HFF-Myc (cell line): ENCODE measurements at regions not wholly inside any gene's neighbourhood (a gene's known extent, or its start where the extent isn't known, plus 50 kb on each side); places are given as distances from the start of the nearest gene placed in this dataset.

Source experiments
- DNase-seq: peaks from one replicate; pipeline ENCODE4 v3.0.0-alpha.2; 2011; ENCODE audit warnings: low read depth; ENCODE audit errors: extremely low read depth
- H3K4me3 ChIP-seq: replicated peaks from 2 replicates; pipeline ENCODE4 v1.5.1; 2011; ENCODE audit warnings: low read depth, mild to moderate bottlenecking, control low read depth, low read length
- TF ChIP-seq, protein P1 (sequence below): IDR thresholded peaks from 2 replicates; pipeline ENCODE4 v1.5.1; 2012; ENCODE audit warnings: mild to moderate bottlenecking, low read depth, low read length, control low read depth; ENCODE audit errors: missing control alignments

DNA sequence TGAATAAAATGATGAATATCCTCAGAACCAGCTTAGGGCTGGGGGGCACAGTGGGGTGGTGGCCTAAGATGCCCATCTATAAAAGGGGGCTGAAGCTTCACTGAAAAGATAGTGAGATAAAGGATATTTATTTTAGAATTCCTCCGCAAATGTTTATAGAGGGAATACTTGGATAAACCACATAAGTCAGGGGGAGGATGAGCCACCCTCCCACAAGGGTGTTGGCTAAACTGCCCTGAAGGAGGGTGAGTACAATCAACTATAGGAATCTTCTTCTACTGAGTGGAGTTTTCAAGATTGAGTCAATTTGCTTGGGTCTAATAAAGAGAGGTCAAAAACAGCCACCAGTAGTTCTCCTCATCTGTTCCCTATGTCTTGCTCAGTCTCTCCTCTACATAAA lies 114.5 kb upstream of the TANK start:
- no peak for DNase-seq
- no peak overlapping the region for H3K4me3 ChIP-seq
- TF ChIP-seq, protein P1, sequence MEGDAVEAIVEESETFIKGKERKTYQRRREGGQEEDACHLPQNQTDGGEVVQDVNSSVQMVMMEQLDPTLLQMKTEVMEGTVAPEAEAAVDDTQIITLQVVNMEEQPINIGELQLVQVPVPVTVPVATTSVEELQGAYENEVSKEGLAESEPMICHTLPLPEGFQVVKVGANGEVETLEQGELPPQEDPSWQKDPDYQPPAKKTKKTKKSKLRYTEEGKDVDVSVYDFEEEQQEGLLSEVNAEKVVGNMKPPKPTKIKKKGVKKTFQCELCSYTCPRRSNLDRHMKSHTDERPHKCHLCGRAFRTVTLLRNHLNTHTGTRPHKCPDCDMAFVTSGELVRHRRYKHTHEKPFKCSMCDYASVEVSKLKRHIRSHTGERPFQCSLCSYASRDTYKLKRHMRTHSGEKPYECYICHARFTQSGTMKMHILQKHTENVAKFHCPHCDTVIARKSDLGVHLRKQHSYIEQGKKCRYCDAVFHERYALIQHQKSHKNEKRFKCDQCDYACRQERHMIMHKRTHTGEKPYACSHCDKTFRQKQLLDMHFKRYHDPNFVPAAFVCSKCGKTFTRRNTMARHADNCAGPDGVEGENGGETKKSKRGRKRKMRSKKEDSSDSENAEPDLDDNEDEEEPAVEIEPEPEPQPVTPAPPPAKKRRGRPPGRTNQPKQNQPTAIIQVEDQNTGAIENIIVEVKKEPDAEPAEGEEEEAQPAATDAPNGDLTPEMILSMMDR: no peak

DNA sequence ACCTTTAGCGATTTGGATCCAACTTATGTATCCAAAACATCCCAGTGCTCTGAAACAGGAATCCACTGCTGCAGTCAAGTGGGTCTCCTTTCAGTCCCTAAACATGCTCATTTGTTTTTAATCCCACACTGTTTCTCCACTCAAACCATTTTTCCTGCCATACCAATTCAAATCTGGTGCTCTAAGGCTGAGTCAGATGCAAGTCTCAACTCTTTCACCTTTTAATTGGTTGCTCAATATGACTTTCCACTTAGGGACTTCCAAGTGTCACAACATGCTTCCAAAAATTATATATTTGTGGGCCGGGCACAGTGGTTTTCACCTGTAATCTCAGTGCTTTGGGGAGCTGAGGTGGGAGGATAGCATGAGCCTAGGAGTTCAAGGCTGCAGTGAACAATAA lies 113.4 kb upstream of the TANK start:
- H3K4me3 ChIP-seq: no peak overlapping the region
- DNase-seq: no peak
- TF ChIP-seq, protein P1: no peak

DNA sequence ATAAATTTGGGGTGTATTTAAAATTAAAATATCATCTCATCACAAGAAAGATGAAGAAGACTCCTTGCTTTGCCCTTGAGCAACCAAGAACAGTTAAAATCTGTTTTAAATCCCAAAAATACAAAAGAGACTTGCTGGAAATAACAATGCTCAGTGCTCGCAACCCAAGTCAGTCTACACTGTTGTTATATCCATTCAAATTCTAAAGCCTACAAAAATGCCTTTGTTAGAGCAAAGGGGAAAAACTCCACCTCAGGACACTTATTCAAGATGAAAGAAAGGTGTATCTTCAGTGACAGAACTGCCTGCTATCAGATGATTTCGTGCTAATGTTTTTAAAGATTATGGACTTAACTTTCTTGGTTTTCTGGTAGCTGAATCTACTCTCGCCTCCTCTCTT lies 111.9 kb upstream of the TANK start:
- no peak for DNase-seq
- TF ChIP-seq, protein P1: no peak
- no peak overlapping the region for H3K4me3 ChIP-seq

DNA sequence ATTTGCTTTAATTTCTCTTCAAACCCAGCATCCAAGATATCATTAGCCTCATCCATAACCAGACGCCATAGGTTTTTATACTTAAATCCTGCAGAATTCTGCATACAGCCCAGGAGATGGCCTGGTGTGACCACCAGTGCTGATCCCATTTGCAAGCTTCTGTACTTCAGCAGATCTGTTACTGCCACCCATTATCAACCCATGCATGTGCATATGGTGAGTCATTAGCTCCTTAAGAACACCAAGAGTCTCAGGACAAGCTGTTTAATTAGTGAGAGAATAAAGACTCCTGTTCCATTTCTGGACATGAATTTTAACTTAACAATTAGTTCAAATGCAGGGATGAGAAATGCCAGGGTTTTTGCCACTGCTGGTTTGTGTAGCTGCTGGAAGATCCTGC lies 110.7 kb upstream of the TANK start:
- TF ChIP-seq, protein P1: no peak
- DNase-seq: no peak
- no peak overlapping the region for H3K4me3 ChIP-seq

DNA sequence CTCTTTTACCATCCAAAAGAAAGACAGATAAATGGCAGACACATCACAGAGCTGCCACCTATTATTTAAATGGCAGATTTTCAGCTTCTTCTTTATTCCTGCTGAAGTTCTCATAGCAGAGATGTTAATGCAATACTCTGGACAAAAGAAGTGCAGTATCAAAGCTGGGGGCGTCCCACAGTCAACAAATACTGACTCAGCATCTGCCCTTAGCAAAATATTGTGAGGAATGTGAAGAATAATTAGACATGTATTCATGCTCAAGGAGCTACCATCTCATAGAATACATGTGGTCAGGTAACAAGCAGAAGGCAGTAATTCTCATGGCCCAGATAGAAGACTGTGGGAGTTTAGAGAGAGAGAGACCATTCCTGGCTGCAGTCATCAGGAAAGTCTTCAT lies 108.0 kb upstream of the TANK start:
- TF ChIP-seq, protein P1: no peak
- no peak overlapping the region for H3K4me3 ChIP-seq
- DNase-seq: no peak

DNA sequence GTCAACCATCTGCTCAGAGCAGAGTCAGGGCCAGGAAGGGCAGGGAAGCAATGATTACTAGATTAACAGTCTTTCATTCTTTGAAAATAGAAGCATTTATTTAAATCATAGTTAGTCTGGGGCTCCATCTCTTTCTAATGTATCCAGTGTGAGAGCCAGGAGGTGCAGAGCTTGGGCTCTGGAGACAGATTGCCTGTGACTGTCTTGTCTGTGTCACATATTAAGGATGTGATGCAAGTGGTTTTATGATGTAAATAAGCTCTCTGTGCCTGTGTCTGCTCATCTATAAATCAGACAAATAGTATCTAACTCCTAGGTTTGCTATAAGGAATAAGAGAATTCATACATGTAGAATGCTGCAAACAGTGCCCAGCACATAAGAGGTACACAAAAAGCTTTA lies 104.9 kb upstream of the TANK start:
- TF ChIP-seq, protein P1: no peak
- DNase-seq: no peak
- H3K4me3 ChIP-seq: no peak overlapping the region

DNA sequence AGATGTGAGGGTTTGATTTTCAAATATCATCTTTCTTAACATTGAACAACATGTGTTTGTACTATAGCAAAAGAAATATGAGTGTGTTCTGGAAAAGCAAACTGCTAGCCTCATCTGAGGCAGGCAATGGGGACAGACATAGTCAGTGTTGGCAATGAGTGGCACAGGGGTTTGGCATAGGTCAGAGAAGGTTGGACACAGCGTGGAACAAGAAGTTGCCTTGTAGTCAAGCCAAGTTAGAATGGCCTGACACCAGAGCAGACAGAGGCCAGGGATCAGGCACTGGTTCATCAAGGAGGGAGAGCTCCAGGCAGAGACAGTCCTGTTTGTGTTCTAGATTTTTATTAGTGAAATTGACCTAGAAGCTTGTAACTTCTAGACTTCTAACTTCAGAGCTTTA lies 100.8 kb upstream of the TANK start:
- H3K4me3 ChIP-seq: no peak overlapping the region
- DNase-seq: no peak

More for the DNA sequence above, 100.8 kb upstream of the TANK start:
- TF ChIP-seq, protein P1: no peak
